Central memory CD8-positive, alpha-beta T cell (primary cell): ENCODE measurements at regions not wholly inside any gene's neighbourhood (a gene's known extent, or its start where the extent isn't known, plus 50 kb on each side); places are given as distances from the start of the nearest gene placed in this dataset.
"Not testable (repeated sequence)": the region's sequence is repeated elsewhere in the genome, so short reads cannot be mapped to it uniquely, and the experiment has no call there.

Experiments used
- ATAC-seq: fragments of 150-1000 bp; cut with Tn5 transposase; replicated peaks from 2 replicates; pipeline ENCODE4 v1.10.0; 2022; ENCODE audit warnings: mild to moderate bottlenecking, moderate FRiP score, moderate number of reproducible peaks; ENCODE audit not compliant: poor library complexity, severe bottlenecking; ENCODE audit errors: extremely low read depth
- DNase-seq, 2 donors: peaks; one replicate each; pipeline ENCODE4 v3.0.0; 2021; ENCODE audit warnings: low spot score in 2 of 2
- H3K27ac Mint-ChIP-seq: one replicate; pipeline ENCODE4 v1.8.0; 2022; ENCODE audit warnings: low read depth, mild to moderate bottlenecking, moderate library complexity, mixed read lengths
- H3K27me3 Mint-ChIP-seq: one replicate; pipeline ENCODE4 v1.8.0; 2022; ENCODE audit warnings: mixed read lengths
- H3K36me3 Mint-ChIP-seq: one replicate; pipeline ENCODE4 v1.8.0; 2022; ENCODE audit warnings: mild to moderate bottlenecking, moderate library complexity, mixed read lengths; ENCODE audit not compliant: insufficient read depth
- H3K4me1 Mint-ChIP-seq: one replicate; pipeline ENCODE4 v1.8.0; 2022; ENCODE audit warnings: mixed read lengths
- H3K4me3 Mint-ChIP-seq: one replicate; pipeline ENCODE4 v1.8.0; 2022; ENCODE audit warnings: mild to moderate bottlenecking, moderate library complexity, mixed read lengths
- H3K9me3 Mint-ChIP-seq: one replicate; pipeline ENCODE4 v1.8.0; 2022; ENCODE audit warnings: mixed read lengths

GRCh38 chr21:31520561-31521098 lies 138.9 kb upstream of the SOD1 start:
- no peak for DNase-seq
- H3K27me3 Mint-ChIP-seq = no peaks in the 10 kb centered on the region
- no peak overlapping the region for H3K27ac Mint-ChIP-seq
- H3K4me3 Mint-ChIP-seq = no peak overlapping the region
- no peak for ATAC-seq
- no peaks in the 10 kb centered on the region for H3K4me1 Mint-ChIP-seq
- H3K36me3 Mint-ChIP-seq = peaks cover 2% of the 10 kb centered on the region
- H3K9me3 Mint-ChIP-seq = no peaks in the 10 kb centered on the region

GRCh38 chr21:31518580-31518979 lies 140.9 kb upstream of the SOD1 start:
- no peak overlapping the region for H3K4me3 Mint-ChIP-seq
- peaks cover 10% of the 10 kb centered on the region for H3K27me3 Mint-ChIP-seq
- H3K4me1 Mint-ChIP-seq = no peaks in the 10 kb centered on the region
- DNase-seq (no peak), ATAC-seq (no peak)
- peaks cover 2% of the 10 kb centered on the region for H3K36me3 Mint-ChIP-seq
- H3K27ac Mint-ChIP-seq = no peak overlapping the region
- H3K9me3 Mint-ChIP-seq = no peaks in the 10 kb centered on the region

GRCh38 chr21:31517664-31518414 lies 141.7 kb upstream of the SOD1 start:
- H3K27me3 Mint-ChIP-seq = peaks cover 10% of the 10 kb centered on the region
- DNase-seq = no peak
- H3K9me3 Mint-ChIP-seq = no peaks in the 10 kb centered on the region
- H3K27ac Mint-ChIP-seq = no peak overlapping the region
- H3K4me1 Mint-ChIP-seq = no peaks in the 10 kb centered on the region
- no peak overlapping the region for H3K4me3 Mint-ChIP-seq
- ATAC-seq = no peak
- peaks cover 2% of the 10 kb centered on the region for H3K36me3 Mint-ChIP-seq

- peaks cover 10% of the 10 kb centered on the region for H3K27me3 Mint-ChIP-seq
- no peaks in the 10 kb centered on the region for H3K9me3 Mint-ChIP-seq
- H3K4me3 Mint-ChIP-seq = no peak overlapping the region
- H3K36me3 Mint-ChIP-seq = peaks cover 2% of the 10 kb centered on the region
- ATAC-seq (no peak), DNase-seq (no peak)
- no peak overlapping the region for H3K27ac Mint-ChIP-seq
- no peaks in the 10 kb centered on the region for H3K4me1 Mint-ChIP-seq
Measured at GRCh38 chr21:31515253-31515652, 144.2 kb upstream of the SOD1 start.

- Mint-ChIP-seq H3K4me1 (peaks cover 1% of the 10 kb centered on the region), H3K27ac (no peak overlapping the region)
Measured at GRCh38 chr21:31514598-31514997, 144.9 kb upstream of the SOD1 start.

GRCh38 chr21:31513541-31513940 lies 146.0 kb upstream of the SOD1 start:
- H3K27me3 Mint-ChIP-seq, DNase-seq, ATAC-seq, H3K36me3 Mint-ChIP-seq, H3K27ac Mint-ChIP-seq, H3K4me1 Mint-ChIP-seq, H3K9me3 Mint-ChIP-seq, H3K4me3 Mint-ChIP-seq: not testable (repeated sequence)

More at GRCh38 chr21:31514598-31514997, 144.9 kb upstream of the SOD1 start:
- Mint-ChIP-seq H3K36me3 (peaks cover 2% of the 10 kb centered on the region), H3K4me3 (no peak overlapping the region), H3K9me3 (no peaks in the 10 kb centered on the region), H3K27me3 (peaks cover 10% of the 10 kb centered on the region)
- ATAC-seq (no peak), DNase-seq (no peak)

GRCh38 chr21:31511999-31512398 lies 147.5 kb upstream of the SOD1 start:
- ATAC-seq, H3K27me3 Mint-ChIP-seq, H3K9me3 Mint-ChIP-seq, DNase-seq, H3K4me1 Mint-ChIP-seq, H3K36me3 Mint-ChIP-seq, H3K4me3 Mint-ChIP-seq, H3K27ac Mint-ChIP-seq: not testable (repeated sequence)

- Mint-ChIP-seq H3K9me3 (no peaks in the 10 kb centered on the region), H3K27ac (no peak overlapping the region), H3K4me3 (no peak overlapping the region), H3K36me3 (no peaks in the 10 kb centered on the region), H3K27me3 (peaks cover 10% of the 10 kb centered on the region), H3K4me1 (peaks cover 9% of the 10 kb centered on the region)
- DNase-seq (no peak), ATAC-seq (no peak)
Measured at GRCh38 chr21:31511258-31511657, 148.2 kb upstream of the SOD1 start.

- H3K4me1 Mint-ChIP-seq = peaks cover 13% of the 10 kb centered on the region
- no peak overlapping the region for H3K4me3 Mint-ChIP-seq
- no peaks in the 10 kb centered on the region for H3K27me3 Mint-ChIP-seq
- no peak overlapping the region for H3K27ac Mint-ChIP-seq
- no peaks in the 10 kb centered on the region for H3K36me3 Mint-ChIP-seq
- peak; percentile 22 to 28 for DNase-seq
- peak; percentile 66 for ATAC-seq
- H3K9me3 Mint-ChIP-seq = no peaks in the 10 kb centered on the region
Measured at GRCh38 chr21:31509194-31510017, 150.1 kb upstream of the SOD1 start.

GRCh38 chr21:31505975-31506374 lies 153.5 kb upstream of the SOD1 start:
- Mint-ChIP-seq H3K36me3 (no peaks in the 10 kb centered on the region), H3K27ac (no peak overlapping the region), H3K9me3 (no peaks in the 10 kb centered on the region), H3K27me3 (no peaks in the 10 kb centered on the region), H3K4me3 (no peak overlapping the region), H3K4me1 (peaks cover 13% of the 10 kb centered on the region)
- no peak for DNase-seq
- ATAC-seq = no peak

- Mint-ChIP-seq H3K36me3 (no peaks in the 10 kb centered on the region), H3K4me3 (no peak overlapping the region), H3K27me3 (no peaks in the 10 kb centered on the region), H3K27ac (no peak overlapping the region), H3K4me1 (peaks cover 6% of the 10 kb centered on the region), H3K9me3 (no peaks in the 10 kb centered on the region)
- DNase-seq (no peak), ATAC-seq (no peak)
Measured at GRCh38 chr21:31503939-31504338, 155.6 kb upstream of the SOD1 start.

- Mint-ChIP-seq H3K27me3 (no peaks in the 10 kb centered on the region), H3K4me3 (no peak overlapping the region), H3K36me3 (no peaks in the 10 kb centered on the region), H3K4me1 (peaks cover 6% of the 10 kb centered on the region), H3K27ac (no peak overlapping the region), H3K9me3 (no peaks in the 10 kb centered on the region)
- DNase-seq (no peak), ATAC-seq (no peak)
Measured at GRCh38 chr21:31503467-31503866, 156.0 kb upstream of the SOD1 start.
